H1 (cell line): ENCODE measurements at regions not wholly inside any gene's neighbourhood (a gene's known extent, or its start where the extent isn't known, plus 50 kb on each side); places are given as distances from the start of the nearest gene placed in this dataset.

ENCODE experiments used
- CTCF ChIA-PET: fragments of 300-600 bp; sonication (Branson Sonifier 250); formaldehyde crosslinking; loops from one replicate; lab custom pipeline; 2021; ENCODE audit not compliant: partially characterized antibody; lab: Charles Lee
- POLR2A ChIA-PET: fragments of 300-600 bp; sonication (Branson Sonifier 250); formaldehyde crosslinking; loops from one replicate; lab custom pipeline; 2021; ENCODE audit warnings: inconsistent platforms; ENCODE audit not compliant: partially characterized antibody; lab: Charles Lee
- DNase-seq, 2 experiments: peaks; one replicate each; pipeline versions ENCODE4 v3.0.0 to v3.0.0-alpha.2; 2010 to 2022; ENCODE audit warnings: low spot score in 2 of 2, low read depth in 1 of 2, mixed read lengths in 1 of 2
- FAIRE-seq: peaks from 2 replicates; lab custom pipeline; 2011; peaks lifted over from hg19 to GRCh38; lab: Jason Lieb, UNC
- H2AFZ ChIP-seq: 2 replicates; pipeline ENCODE4 v1.8.1; 2012; ENCODE audit warnings: low read length, inconsistent platforms
- H2AK5ac ChIP-seq: 2 replicates; pipeline ENCODE4 v1.6.1; 2013; ENCODE audit warnings: low read depth, low read length
- H2BK120ac ChIP-seq: replicated peaks from 2 replicates; pipeline ENCODE3; 2013; ENCODE audit warnings: low read depth, low read length, inconsistent platforms
- H2BK12ac ChIP-seq: 2 replicates; pipeline ENCODE4 v1.6.1; 2013; ENCODE audit warnings: low read depth, low read length
- H2BK15ac ChIP-seq: 2 replicates; pipeline ENCODE4 v1.6.1; 2013; ENCODE audit warnings: low read length
- H2BK20ac ChIP-seq: 2 replicates; pipeline ENCODE4 v1.6.1; 2013; ENCODE audit warnings: low read length
- H2BK5ac ChIP-seq: 2 replicates; pipeline ENCODE4 v1.6.1; 2013; ENCODE audit warnings: low read depth, low read length
- H3K14ac ChIP-seq: 2 replicates; pipeline ENCODE4 v1.6.1; 2013; ENCODE audit warnings: inconsistent platforms; ENCODE audit not compliant: insufficient read length
- H3K18ac ChIP-seq: 2 replicates; pipeline ENCODE4 v1.6.1; 2013; ENCODE audit warnings: low read length; ENCODE audit errors: extremely low read depth
- H3K23ac ChIP-seq: 2 replicates; pipeline ENCODE4 v1.6.1; 2013; ENCODE audit warnings: inconsistent platforms; ENCODE audit not compliant: insufficient read length
- H3K23me2 ChIP-seq: 2 replicates; pipeline ENCODE4 v1.6.1; 2013; ENCODE audit warnings: low read depth, low read length
- H3K27ac ChIP-seq: 2 replicates; pipeline ENCODE4 v1.6.1; 2011; ENCODE audit warnings: low read depth, low read length, inconsistent platforms
- H3K27me3 ChIP-seq, 4 experiments: replicated peaks in 1 of 4; 1 replicate in 1 of 4; 2 replicates in 3 of 4; pipeline versions ENCODE4 v1.6.1 to v1.8.1; 2011 to 2013; ENCODE audit warnings: low read length in 3 of 4, mild to moderate bottlenecking in 3 of 4, inconsistent platforms in 2 of 4, mixed read lengths in 2 of 4, moderate library complexity in 1 of 4; ENCODE audit not compliant: control insufficient read depth in 3 of 4, insufficient read depth in 3 of 4; ENCODE audit errors: extremely low read depth in 1 of 4
- H3K36me3 ChIP-seq, 4 experiments: 2 replicates each; pipeline versions ENCODE4 v1.6.1 to v1.8.1; 2011 to 2013; ENCODE audit warnings: mild to moderate bottlenecking in 4 of 4, low read length in 3 of 4, moderate library complexity in 2 of 4, control low read depth in 1 of 4, inconsistent platforms in 1 of 4; ENCODE audit not compliant: insufficient read depth in 4 of 4, control insufficient read depth in 2 of 4
- H3K4ac ChIP-seq: replicated peaks from 2 replicates; pipeline ENCODE3; 2013; ENCODE audit warnings: low read length, low read depth, mixed read lengths, inconsistent platforms; ENCODE audit not compliant: insufficient read length
- H3K4me1 ChIP-seq, 4 experiments: replicated peaks in 1 of 4; 1 replicate in 1 of 4; 2 replicates in 3 of 4; pipeline versions ENCODE4 v1.6.1 to v1.8.1; 2011 to 2013; ENCODE audit warnings: low read length in 3 of 4, inconsistent platforms in 2 of 4, mixed read lengths in 1 of 4; ENCODE audit not compliant: insufficient read depth in 4 of 4, control insufficient read depth in 3 of 4
- H3K4me2 ChIP-seq, 2 experiments: 2 replicates each; pipeline versions ENCODE4 v1.6.1 to v1.8.1; 2011 to 2013; ENCODE audit warnings: low read depth in 2 of 2, low read length in 2 of 2, control low read depth in 1 of 2, inconsistent platforms in 1 of 2, mild to moderate bottlenecking in 1 of 2; ENCODE audit not compliant: insufficient read depth in 1 of 2
- H3K4me3 ChIP-seq, 4 experiments: fragments of 200-600, 300-600 bp in 1 of 4; sonication (generic), shearing (Covaris generic), sonication (Bioruptor Twin) in 1 of 4; 2 replicates each; pipeline versions ENCODE4 v1.5.1 to v1.8.1; 2011 to 2016; ENCODE audit warnings: low read length in 4 of 4, low read depth in 3 of 4, control low read depth in 2 of 4, inconsistent platforms in 2 of 4, mild to moderate bottlenecking in 2 of 4, mixed read lengths in 1 of 4, moderate library complexity in 1 of 4; ENCODE audit not compliant: insufficient read depth in 2 of 4; ENCODE audit errors: extremely low read depth in 1 of 4
- H3K56ac ChIP-seq: replicated peaks from 2 replicates; pipeline ENCODE3; 2013; ENCODE audit warnings: low read depth, mild to moderate bottlenecking, mixed read lengths, low read length, inconsistent platforms; ENCODE audit not compliant: insufficient read length
- H3K79me1 ChIP-seq: 2 replicates; pipeline ENCODE4 v1.6.1; 2013; ENCODE audit warnings: low read depth, low read length, control low read depth
- H3K79me2 ChIP-seq, 2 experiments: 2 replicates each; pipeline versions ENCODE4 v1.6.1 to v1.8.1; 2012 to 2013; ENCODE audit warnings: low read length in 2 of 2, mild to moderate bottlenecking in 2 of 2, inconsistent platforms in 1 of 2; ENCODE audit not compliant: insufficient read depth in 2 of 2, control insufficient read depth in 1 of 2
- H3K9ac ChIP-seq, 4 experiments: replicated peaks in 1 of 4; 1 replicate in 1 of 4; 2 replicates in 3 of 4; pipeline versions ENCODE4 v1.6.1 to v1.8.1; 2011 to 2013; ENCODE audit warnings: low read depth in 3 of 4, low read length in 3 of 4, control low read depth in 2 of 4, mild to moderate bottlenecking in 2 of 4, moderate library complexity in 2 of 4, inconsistent platforms in 1 of 4; ENCODE audit errors: extremely low read depth in 1 of 4
- H3K9me3 ChIP-seq, 2 experiments: 2 replicates each; pipeline versions ENCODE4 v1.6.1 to v1.8.1; 2012 to 2013; ENCODE audit warnings: mild to moderate bottlenecking in 2 of 2, moderate library complexity in 2 of 2, control low read depth in 1 of 2, inconsistent platforms in 1 of 2, low read depth in 1 of 2, low read length in 1 of 2, mixed read lengths in 1 of 2; ENCODE audit not compliant: insufficient read depth in 2 of 2
- H4K20me1 ChIP-seq, 2 experiments: replicated peaks in 1 of 2; 2 replicates each; pipeline versions ENCODE3 to v1.8.1; 2011 to 2013; ENCODE audit warnings: inconsistent platforms in 2 of 2, low read length in 2 of 2, mild to moderate bottlenecking in 1 of 2; ENCODE audit not compliant: insufficient read depth in 2 of 2, control insufficient read depth in 1 of 2
- H4K5ac ChIP-seq: 2 replicates; pipeline ENCODE4 v1.6.1; 2013; ENCODE audit warnings: low read length, low read depth, mixed read lengths, inconsistent platforms; ENCODE audit not compliant: insufficient read length
- H4K8ac ChIP-seq: 2 replicates; pipeline ENCODE4 v1.8.0; 2013; ENCODE audit warnings: mild to moderate bottlenecking, moderate library complexity, low read length, inconsistent platforms; ENCODE audit not compliant: insufficient read depth; ENCODE audit errors: extremely low read depth
- H4K91ac ChIP-seq: replicated peaks from 2 replicates; pipeline ENCODE3; 2013; ENCODE audit warnings: low read length, mixed read lengths, inconsistent platforms; ENCODE audit not compliant: insufficient read length
- BACH1 ChIP-seq: IDR thresholded peaks from 2 replicates; pipeline ENCODE4 v1.6.1; 2012; ENCODE audit warnings: low read length, improper control_type of control experiment
- CHD1 ChIP-seq: IDR thresholded peaks from 2 replicates; pipeline ENCODE4 v1.6.1; 2012; ENCODE audit warnings: low read depth, low read length, improper control_type of control experiment
- SIRT6 ChIP-seq: IDR thresholded peaks from one replicate; pipeline ENCODE4 v1.7.1; 2012; ENCODE audit warnings: low read length, inconsistent platforms

DNA sequence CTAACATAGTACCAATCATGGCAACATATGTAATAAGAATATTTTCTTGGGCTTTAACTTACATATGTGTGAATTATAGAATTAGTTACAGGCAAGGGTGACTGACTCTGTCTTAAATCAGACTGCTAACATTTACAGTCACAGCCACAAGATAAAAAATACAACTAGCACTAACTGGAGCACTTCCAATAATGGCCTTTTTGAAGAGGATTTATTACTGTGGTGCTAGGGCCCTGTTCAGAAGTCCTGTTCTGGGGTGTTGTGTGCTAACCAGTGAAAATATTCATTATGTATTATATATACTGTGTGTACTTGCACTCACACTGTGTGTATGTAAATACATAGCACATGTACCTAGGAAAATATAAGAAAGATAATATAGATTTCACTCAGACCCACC is 1611.2 kb downstream of the PCDH18 start:
- POLR2A ChIA-PET: no interaction called here
- no peak for FAIRE-seq
- no peak overlapping the region for H2BK5ac ChIP-seq

More for the DNA sequence above, 1611.2 kb downstream of the PCDH18 start:
- Histone ChIP-seq H3K14ac (no peak overlapping the region), H3K23me2 (no peaks in the 10 kb centered on the region), H3K4me3 (no peak overlapping the region), H4K91ac (no peak overlapping the region), H3K27ac (no peak overlapping the region), H3K79me2 (no peaks in the 10 kb centered on the region), H2BK20ac (no peak overlapping the region), H3K4me1 (no peaks in the 10 kb centered on the region), H3K23ac (no peak overlapping the region), H2BK15ac (no peak overlapping the region), H4K8ac (no peak overlapping the region), H3K79me1 (no peaks in the 10 kb centered on the region), H3K4ac (no peak overlapping the region), H2BK120ac (no peak overlapping the region), H3K4me2 (no peak overlapping the region), H3K9ac (no peak overlapping the region), H2BK12ac (no peak overlapping the region), H4K20me1 (no peaks in the 10 kb centered on the region), H3K56ac (no peak overlapping the region), H2AK5ac (no peak overlapping the region), H4K5ac (no peak overlapping the region), H3K27me3 (no peaks in the 10 kb centered on the region), H2AFZ (no peak overlapping the region), H3K18ac (no peak overlapping the region), H3K9me3 (no peaks in the 10 kb centered on the region), H3K36me3 (no peaks in the 10 kb centered on the region)
- TF ChIP-seq CHD1: no peak
- no peak for TF ChIP-seq SIRT6
- no peak for TF ChIP-seq BACH1
- no peak for DNase-seq
- CTCF ChIA-PET: no interaction called here
